Ovary (tissue), 3 donors: ENCODE measurements at regions not wholly inside any gene's neighbourhood (a gene's known extent, or its start where the extent isn't known, plus 50 kb on each side); places are given as distances from the start of the nearest gene placed in this dataset.
"Not testable (repeated sequence)": the region's sequence is repeated elsewhere in the genome, so short reads cannot be mapped to it uniquely, and the experiment has no call there.

ENCODE experiments used
- CTCF ChIP-seq, 3 donors: fragments of 450-650 bp in 2 of 3; fragments of 200-600 bp in 1 of 3; IDR thresholded peaks; one replicate each; pipeline versions ENCODE4 v1.5.1 to v1.8.0; 2016 to 2022; ENCODE audit warnings: antibody characterized with exemption in 3 of 3, mild to moderate bottlenecking in 1 of 3
- POLR2A ChIP-seq: fragments of 450-650 bp; IDR thresholded peaks from one replicate; pipeline ENCODE4 v1.6.1; 2017; ENCODE audit warnings: antibody characterized with exemption, mild to moderate bottlenecking, moderate library complexity
- donor health status: DM: no; HTN: no; CAD: no.

DNA sequence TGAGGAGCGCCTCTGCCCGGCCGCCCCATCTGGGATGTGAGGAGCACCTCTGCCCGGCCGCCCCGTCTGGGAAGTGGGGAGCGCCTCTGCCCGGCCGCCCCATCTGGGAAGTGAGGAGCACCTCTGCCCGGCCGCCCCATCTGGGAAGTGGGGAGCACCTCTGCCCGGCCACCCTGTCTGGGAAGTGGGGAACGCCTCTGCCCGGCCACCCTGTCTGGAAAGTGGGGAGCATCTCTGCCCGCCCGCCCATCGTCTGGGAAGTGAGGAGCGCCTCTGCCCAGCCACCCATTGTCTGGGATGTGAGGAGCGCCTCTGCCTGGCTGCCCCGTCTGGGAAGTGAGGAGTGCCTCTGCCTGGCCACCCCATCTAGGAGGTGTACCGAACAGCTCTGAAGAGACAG lies 788.1 kb downstream of the PLA2G4A start:
- TF ChIP-seq CTCF (IDR thresholded peaks at IDR 0.05); POLR2A: not testable (repeated sequence)
